IMR-90 (cell line): ENCODE measurements at regions not wholly inside any gene's neighbourhood (a gene's known extent, or its start where the extent isn't known, plus 50 kb on each side); places are given as distances from the start of the nearest gene placed in this dataset.

Experiments used
- ATAC-seq: fragments of 200-7000 bp; cut with Tn5 transposase; 2 replicates; pipeline ENCODE4 v1.9.1; 2020; ENCODE audit warnings: low read depth, mild to moderate bottlenecking, moderate library complexity
- BruUV-seq: library from RNA; stranded (reverse); fragments of 400-500 nt; replicated peaks from 2 replicates; lab custom pipeline; 2021; lab: Mats Ljungman, UMichigan
- CTCF ChIA-PET: fragments of 300-600 bp; formaldehyde crosslinking; extraction: SDS; loops from one replicate; lab custom pipeline; 2021; ENCODE audit warnings: antibody characterized with exemption; lab: Yijun Ruan, JAX
- POLR2A ChIA-PET: fragments of 300-600 bp; sonication (Branson Sonifier 250); formaldehyde crosslinking; loops from one replicate; lab custom pipeline; 2022; ENCODE audit warnings: antibody characterized with exemption; ENCODE audit not compliant: unreplicated experiment; lab: Charles Lee
- DNase-seq: peaks from one replicate; pipeline ENCODE4 v3.0.0; 2013
- H2AFZ ChIP-seq: replicated peaks from 2 replicates; pipeline ENCODE3; 2013; ENCODE audit warnings: low read length, mild to moderate bottlenecking; ENCODE audit not compliant: poor library complexity
- H2AK5ac ChIP-seq: 2 replicates; pipeline ENCODE4 v1.6.1; 2013; ENCODE audit warnings: low read depth, low read length, inconsistent platforms
- H2AK9ac ChIP-seq: replicated peaks from 2 replicates; pipeline ENCODE3; 2013; ENCODE audit warnings: mild to moderate bottlenecking, low read depth, low read length, moderate library complexity; ENCODE audit not compliant: poor library complexity
- H2BK120ac ChIP-seq: 2 replicates; pipeline ENCODE4 v1.6.1; 2013; ENCODE audit warnings: low read depth, low read length, inconsistent platforms
- H2BK15ac ChIP-seq: 3 replicates; pipeline ENCODE4 v1.6.1; 2013; ENCODE audit warnings: low read depth, low read length, inconsistent platforms
- H2BK20ac ChIP-seq: 2 replicates; pipeline ENCODE4 v1.6.1; 2013; ENCODE audit warnings: low read depth, mild to moderate bottlenecking, inconsistent platforms, low read length, moderate library complexity
- H2BK5ac ChIP-seq: 2 replicates; pipeline ENCODE4 v1.6.1; 2013; ENCODE audit warnings: mild to moderate bottlenecking, low read depth, low read length, inconsistent platforms; ENCODE audit not compliant: poor library complexity, severe bottlenecking
- H3K14ac ChIP-seq: replicated peaks from 2 replicates; pipeline ENCODE4 v1.6.1; 2013; ENCODE audit warnings: low read depth, low read length, inconsistent platforms
- H3K18ac ChIP-seq: 2 replicates; pipeline ENCODE4 v1.6.1; 2013; ENCODE audit warnings: low read depth, low read length, control low read depth
- H3K23ac ChIP-seq: 2 replicates; pipeline ENCODE4 v1.6.1; 2013; ENCODE audit warnings: low read depth, low read length, inconsistent platforms
- H3K27ac ChIP-seq: 2 replicates; pipeline ENCODE4 v1.5.1; 2013; ENCODE audit warnings: mild to moderate bottlenecking, control low read depth, low read length; ENCODE audit not compliant: insufficient read depth
- H3K27me3 ChIP-seq: 2 replicates; pipeline ENCODE4 v1.6.1; 2013; ENCODE audit warnings: low read length; ENCODE audit not compliant: control insufficient read depth, insufficient read depth
- H3K36me3 ChIP-seq: 2 replicates; pipeline ENCODE4 v1.6.1; 2013; ENCODE audit warnings: low read length, mixed read lengths; ENCODE audit not compliant: control insufficient read depth, insufficient read depth
- H3K4ac ChIP-seq: 2 replicates; pipeline ENCODE4 v1.6.1; 2013; ENCODE audit warnings: low read depth, low read length, inconsistent platforms
- H3K4me1 ChIP-seq: 2 replicates; pipeline ENCODE4 v1.6.1; 2013; ENCODE audit warnings: low read length, mixed read lengths; ENCODE audit not compliant: control insufficient read depth, insufficient read depth
- H3K4me2 ChIP-seq: 2 replicates; pipeline ENCODE4 v1.6.1; 2013; ENCODE audit warnings: low read depth, mild to moderate bottlenecking, control low read depth, low read length, moderate library complexity
- H3K4me3 ChIP-seq: 2 replicates; pipeline ENCODE4 v1.5.1; 2013; ENCODE audit warnings: low read depth, mild to moderate bottlenecking, control low read depth, low read length, moderate library complexity; ENCODE audit not compliant: insufficient read depth
- H3K56ac ChIP-seq: 2 replicates; pipeline ENCODE4 v1.6.1; 2013; ENCODE audit warnings: low read length, inconsistent platforms; ENCODE audit not compliant: insufficient read depth; ENCODE audit errors: extremely low read depth
- H3K79me1 ChIP-seq, 2 experiments: 2 replicates each; pipeline ENCODE4 v1.6.1; 2013; ENCODE audit warnings: low read length in 2 of 2, inconsistent platforms in 1 of 2, low read depth in 1 of 2
- H3K9ac ChIP-seq: 2 replicates; pipeline ENCODE4 v1.6.1; 2013; ENCODE audit warnings: low read depth, low read length, control low read depth
- H3K9me1 ChIP-seq: 2 replicates; pipeline ENCODE4 v1.6.1; 2013; ENCODE audit warnings: low read length, inconsistent platforms; ENCODE audit not compliant: insufficient read depth
- H3K9me3 ChIP-seq: 2 replicates; pipeline ENCODE4 v1.6.1; 2013; ENCODE audit warnings: low read length; ENCODE audit not compliant: control insufficient read depth, insufficient read depth
- H4K20me1 ChIP-seq: 2 replicates; pipeline ENCODE4 v1.6.1; 2013; ENCODE audit warnings: low read length, inconsistent platforms; ENCODE audit not compliant: insufficient read depth
- H4K5ac ChIP-seq: 2 replicates; pipeline ENCODE4 v1.6.1; 2013; ENCODE audit warnings: mild to moderate bottlenecking, low read depth, low read length, control low read depth
- H4K8ac ChIP-seq, 2 experiments: 2 replicates each; pipeline ENCODE4 v1.6.1; 2013; ENCODE audit warnings: low read depth in 2 of 2, low read length in 2 of 2, control low read depth in 1 of 2, inconsistent platforms in 1 of 2
- H4K91ac ChIP-seq: 2 replicates; pipeline ENCODE4 v1.6.1; 2013; ENCODE audit warnings: low read depth, low read length, inconsistent platforms; ENCODE audit not compliant: insufficient read depth
- BHLHE40 ChIP-seq: fragments of 150-350 bp; IDR thresholded peaks from 2 replicates; pipeline ENCODE4 v1.6.1; 2016; ENCODE audit warnings: mild to moderate bottlenecking, low read depth, low read length
- CEBPB ChIP-seq: IDR thresholded peaks from 2 replicates; pipeline ENCODE4 v1.6.1; 2012; ENCODE audit warnings: low read depth, low read length, improper control_type of control experiment
- CHD1 ChIP-seq: IDR thresholded peaks from 2 replicates; pipeline ENCODE4 v1.6.1; 2012; ENCODE audit warnings: low read depth, low read length, improper control_type of control experiment
- FOS ChIP-seq: fragments of 150-350 bp; IDR thresholded peaks from 2 replicates; pipeline ENCODE4 v1.6.1; 2016; ENCODE audit warnings: low read depth, low read length
- MAFK ChIP-seq: IDR thresholded peaks from 2 replicates; pipeline ENCODE4 v1.6.1; 2012; ENCODE audit warnings: low read depth, low read length, improper control_type of control experiment
- MAZ ChIP-seq: IDR thresholded peaks from 2 replicates; pipeline ENCODE4 v1.6.1; 2012; ENCODE audit warnings: low read depth, mild to moderate bottlenecking, low read length, improper control_type of control experiment, moderate library complexity, borderline replicate concordance
- MXI1 ChIP-seq: IDR thresholded peaks from 2 replicates; pipeline ENCODE4 v1.6.1; 2012; ENCODE audit warnings: low read depth, mild to moderate bottlenecking, low read length, moderate library complexity, borderline replicate concordance
- NFE2L2 ChIP-seq: fragments of 150-350 bp; IDR thresholded peaks from 2 replicates; pipeline ENCODE4 v1.6.1; 2016; ENCODE audit warnings: low read depth, mild to moderate bottlenecking, low read length
- POLR2A ChIP-seq: IDR thresholded peaks from 2 replicates; pipeline ENCODE4 v1.6.1; 2012; ENCODE audit warnings: mild to moderate bottlenecking, low read depth, low read length
- RAD21 ChIP-seq: IDR thresholded peaks from 2 replicates; pipeline ENCODE4 v1.6.1; 2012; ENCODE audit warnings: low read length, improper control_type of control experiment
- RCOR1 ChIP-seq: IDR thresholded peaks from 2 replicates; pipeline ENCODE4 v1.6.1; 2012; ENCODE audit warnings: mild to moderate bottlenecking, low read length, improper control_type of control experiment; ENCODE audit not compliant: insufficient replicate concordance
- RFX5 ChIP-seq: IDR thresholded peaks from 2 replicates; pipeline ENCODE4 v1.8.0; 2012; ENCODE audit warnings: low read depth, mild to moderate bottlenecking, low read length, moderate library complexity
- SMC3 ChIP-seq: fragments of 150-350 bp; IDR thresholded peaks from 2 replicates; pipeline ENCODE4 v1.6.1; 2016; ENCODE audit warnings: low read depth, mild to moderate bottlenecking, antibody characterized with exemption, low read length, moderate library complexity
- WGBS, 2 experiments: methylation state at CpG; one replicate each; pipeline versions ENCODE4 v1.1.5 to v1.1.7; 2013; ENCODE audit warnings: missing lambda C conversion rate in 2 of 2; ENCODE audit not compliant: insufficient read length in 1 of 2; ENCODE audit errors: extremely low coverage in 2 of 2; 5-methylcytosine and 5-hydroxymethylcytosine counted together
- dilution Hi-C: fragments of 300-500 bp; cut with HindIII; formaldehyde crosslinking; loops from one replicate; pipeline ENCODE4 v1.14.3; 2018; ENCODE audit warnings: low sequenced_read_pairs; ENCODE audit not compliant: unreplicated experiment
- in situ Hi-C: fragments of 300-500 bp; cut with MboI; formaldehyde crosslinking; loops from 3 replicates; pipeline ENCODE4 v1.14.3; 2019; ENCODE audit warnings: low sequenced_read_pairs, inconsistent platforms, mixed read lengths
- intact Hi-C: fragments of 100-400 bp; cut with micrococcal nuclease; formaldehyde crosslinking; loops from 2 replicates; pipeline ENCODE4 v1.10.0; 2022
- TF ChIP-seq, protein P1 (sequence below): fragments of 150-350 bp; IDR thresholded peaks from 2 replicates; pipeline ENCODE4 v1.6.1; 2016; ENCODE audit warnings: low read depth, mild to moderate bottlenecking, low read length, moderate library complexity, borderline replicate concordance
- TF ChIP-seq, protein P2 (sequence below): fragments of 150-350 bp; IDR thresholded peaks from 2 replicates; pipeline ENCODE4 v1.6.1; 2017; ENCODE audit warnings: mild to moderate bottlenecking, antibody characterized with exemption, low read length, low read depth
- TF ChIP-seq, protein P3 (sequence below): conservative IDR thresholded peaks from 2 replicates; pipeline ENCODE4 v1.5.1; 2012; ENCODE audit warnings: mild to moderate bottlenecking, low read depth, low read length, improper control_type of control experiment

DNA sequence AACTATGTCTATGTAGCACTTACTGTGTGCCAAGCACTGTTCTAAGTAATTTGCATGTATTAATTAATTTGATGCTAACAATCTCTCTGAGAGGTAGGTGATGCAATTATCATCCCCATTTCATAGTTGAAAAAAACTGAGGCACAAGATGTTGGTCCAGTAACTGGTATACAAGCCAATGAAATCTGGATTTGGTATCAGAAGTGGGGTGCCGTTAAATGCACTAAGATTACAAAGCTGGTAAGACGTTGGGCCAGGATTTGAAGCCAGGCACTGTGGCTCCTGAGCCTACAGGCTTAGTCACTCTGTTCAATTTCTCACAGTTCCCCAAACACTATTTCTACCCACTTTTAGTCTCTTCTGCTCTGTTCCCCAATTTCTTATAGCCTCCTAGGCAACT is 70.4 kb upstream of the CACNA1A start:
- H3K27me3 ChIP-seq, result no peaks in the 10 kb centered on the region
- H4K91ac ChIP-seq, result no peak overlapping the region
- DNase-seq (no peak), ATAC-seq (no peak)
- no peaks in the 10 kb centered on the region for H4K20me1 ChIP-seq
- no peak overlapping the region for H3K27ac ChIP-seq
- H2AK9ac ChIP-seq, result no peak overlapping the region
- H3K23ac ChIP-seq, result no peak overlapping the region
- H3K14ac ChIP-seq, result no peak overlapping the region
- ChIA-PET POLR2A (no interaction called here), CTCF (no interaction called here)
- WGBS, 2 experiments, result 100% methylated on average over 1 of the region's 2 CpGs; no CpG with 5 or more reads in 1 of the 2 experiments
- no peak overlapping the region for H2BK15ac ChIP-seq
- no peak overlapping the region for H3K4ac ChIP-seq
- no peak overlapping the region for H2BK120ac ChIP-seq
- no peak overlapping the region for H4K8ac ChIP-seq
- no peak overlapping the region for H3K56ac ChIP-seq
- no TSS peak for BruUV-seq
- in situ Hi-C loops, result no loop called here
- H3K4me2 ChIP-seq, result no peak overlapping the region
- H3K4me1 ChIP-seq, result no peaks in the 10 kb centered on the region
- TF ChIP-seq POLR2A, result no peak
- TF ChIP-seq SMC3, result no peak
- TF ChIP-seq RFX5, result no peak
- TF ChIP-seq MAZ, result no peak
- TF ChIP-seq MAFK, result no peak
- TF ChIP-seq, protein P1, sequence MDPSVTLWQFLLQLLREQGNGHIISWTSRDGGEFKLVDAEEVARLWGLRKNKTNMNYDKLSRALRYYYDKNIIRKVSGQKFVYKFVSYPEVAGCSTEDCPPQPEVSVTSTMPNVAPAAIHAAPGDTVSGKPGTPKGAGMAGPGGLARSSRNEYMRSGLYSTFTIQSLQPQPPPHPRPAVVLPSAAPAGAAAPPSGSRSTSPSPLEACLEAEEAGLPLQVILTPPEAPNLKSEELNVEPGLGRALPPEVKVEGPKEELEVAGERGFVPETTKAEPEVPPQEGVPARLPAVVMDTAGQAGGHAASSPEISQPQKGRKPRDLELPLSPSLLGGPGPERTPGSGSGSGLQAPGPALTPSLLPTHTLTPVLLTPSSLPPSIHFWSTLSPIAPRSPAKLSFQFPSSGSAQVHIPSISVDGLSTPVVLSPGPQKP, result no peak
- TF ChIP-seq MXI1, result no peak
- no peak for TF ChIP-seq BHLHE40
- TF ChIP-seq RCOR1, result no peak
- TF ChIP-seq, protein P2, sequence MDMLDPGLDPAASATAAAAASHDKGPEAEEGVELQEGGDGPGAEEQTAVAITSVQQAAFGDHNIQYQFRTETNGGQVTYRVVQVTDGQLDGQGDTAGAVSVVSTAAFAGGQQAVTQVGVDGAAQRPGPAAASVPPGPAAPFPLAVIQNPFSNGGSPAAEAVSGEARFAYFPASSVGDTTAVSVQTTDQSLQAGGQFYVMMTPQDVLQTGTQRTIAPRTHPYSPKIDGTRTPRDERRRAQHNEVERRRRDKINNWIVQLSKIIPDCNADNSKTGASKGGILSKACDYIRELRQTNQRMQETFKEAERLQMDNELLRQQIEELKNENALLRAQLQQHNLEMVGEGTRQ, result no peak
- TF ChIP-seq RAD21, result no peak
- no peak for TF ChIP-seq FOS
- no peak for TF ChIP-seq CEBPB
- no peak for TF ChIP-seq CHD1
- TF ChIP-seq, protein P3, sequence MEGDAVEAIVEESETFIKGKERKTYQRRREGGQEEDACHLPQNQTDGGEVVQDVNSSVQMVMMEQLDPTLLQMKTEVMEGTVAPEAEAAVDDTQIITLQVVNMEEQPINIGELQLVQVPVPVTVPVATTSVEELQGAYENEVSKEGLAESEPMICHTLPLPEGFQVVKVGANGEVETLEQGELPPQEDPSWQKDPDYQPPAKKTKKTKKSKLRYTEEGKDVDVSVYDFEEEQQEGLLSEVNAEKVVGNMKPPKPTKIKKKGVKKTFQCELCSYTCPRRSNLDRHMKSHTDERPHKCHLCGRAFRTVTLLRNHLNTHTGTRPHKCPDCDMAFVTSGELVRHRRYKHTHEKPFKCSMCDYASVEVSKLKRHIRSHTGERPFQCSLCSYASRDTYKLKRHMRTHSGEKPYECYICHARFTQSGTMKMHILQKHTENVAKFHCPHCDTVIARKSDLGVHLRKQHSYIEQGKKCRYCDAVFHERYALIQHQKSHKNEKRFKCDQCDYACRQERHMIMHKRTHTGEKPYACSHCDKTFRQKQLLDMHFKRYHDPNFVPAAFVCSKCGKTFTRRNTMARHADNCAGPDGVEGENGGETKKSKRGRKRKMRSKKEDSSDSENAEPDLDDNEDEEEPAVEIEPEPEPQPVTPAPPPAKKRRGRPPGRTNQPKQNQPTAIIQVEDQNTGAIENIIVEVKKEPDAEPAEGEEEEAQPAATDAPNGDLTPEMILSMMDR, result no peak
- no peak for TF ChIP-seq NFE2L2
- H3K9me3 ChIP-seq, result peaks cover 4% of the 10 kb centered on the region
- dilution Hi-C loops, result no loop called here
- H3K9me1 ChIP-seq, result no peaks in the 10 kb centered on the region
- no peak overlapping the region for H2BK5ac ChIP-seq
- no peaks in the 10 kb centered on the region for H3K36me3 ChIP-seq
- H3K4me3 ChIP-seq, result no peak overlapping the region
- no peak overlapping the region for H3K9ac ChIP-seq
- H2AFZ ChIP-seq, result no peak overlapping the region
- H2BK20ac ChIP-seq, result no peak overlapping the region
- no peak overlapping the region for H4K5ac ChIP-seq
- no peaks in the 10 kb centered on the region for H3K79me1 ChIP-seq
- no peak overlapping the region for H2AK5ac ChIP-seq
- intact Hi-C loops, result no loop called here
- no peak overlapping the region for H3K18ac ChIP-seq
